Ovary (tissue), 3 donors: ENCODE measurements at regions not wholly inside any gene's neighbourhood (a gene's known extent, or its start where the extent isn't known, plus 50 kb on each side); places are given as distances from the start of the nearest gene placed in this dataset.

Experiments used
- CTCF ChIP-seq, 3 donors: fragments of 450-650 bp in 2 of 3; fragments of 200-600 bp in 1 of 3; IDR thresholded peaks; one replicate each; pipeline versions ENCODE4 v1.5.1 to v1.8.0; 2016 to 2022; ENCODE audit warnings: antibody characterized with exemption in 3 of 3, mild to moderate bottlenecking in 1 of 3
- EP300 ChIP-seq: sonication (generic); formaldehyde crosslinking; IDR thresholded peaks from one replicate; pipeline ENCODE4 v1.6.1; 2017; ENCODE audit warnings: antibody characterized with exemption
- donor health status: DM: no; HTN: no; CAD: no.

DNA sequence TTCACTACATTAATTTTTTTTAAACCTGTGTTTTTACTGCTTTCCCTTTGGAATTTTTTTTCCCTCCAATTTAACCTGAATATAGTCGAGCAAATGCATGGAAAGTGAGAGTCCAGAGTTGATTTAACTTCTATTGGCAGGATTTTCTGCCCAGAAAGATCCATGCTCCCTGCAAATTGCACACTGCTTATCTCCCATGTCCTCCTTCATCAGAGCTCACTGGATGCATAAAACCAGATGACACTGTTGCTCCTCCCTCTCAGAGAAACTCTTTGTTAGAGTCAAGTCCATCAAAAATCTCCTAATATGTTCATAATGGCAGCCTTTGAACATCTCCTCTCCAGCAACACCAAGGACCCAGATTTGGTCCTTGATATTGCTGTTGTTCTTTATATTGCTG lies 297.0 kb upstream of the SLC24A2 start:
- no peak for TF ChIP-seq EP300
- no peak for TF ChIP-seq CTCF (IDR thresholded peaks at IDR 0.05)
